ENCODE measurements at regions not wholly inside any gene's neighbourhood (a gene's known extent, or its start where the extent isn't known, plus 50 kb on each side); places are given as distances from the start of the nearest gene placed in this dataset.

DNA sequence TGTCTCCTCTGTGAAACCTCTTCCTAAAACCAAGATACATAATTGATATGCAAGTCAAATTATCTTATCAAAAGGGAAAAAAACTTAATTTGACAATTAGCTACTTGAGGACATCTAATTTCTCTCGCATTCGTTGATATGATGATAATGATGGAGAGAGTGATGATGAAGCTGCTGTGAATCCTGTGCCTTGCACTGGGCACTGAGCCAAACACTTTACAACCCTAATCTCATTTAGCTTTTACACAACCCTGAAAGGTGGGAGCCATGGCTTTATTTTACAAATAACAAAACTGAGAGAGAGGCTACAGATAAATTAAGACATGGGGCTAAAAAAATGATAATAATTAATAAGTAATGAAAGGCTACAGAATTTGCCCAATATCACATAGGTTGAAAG is 176.0 kb downstream of the NOC3L start:
- TF ChIP-seq POLR2A (IDR thresholded peaks at IDR 0.05; ENCODE audit: low read depth, low read length) (no peak), TAF1 (IDR thresholded peaks at IDR 0.05; ENCODE audit: borderline replicate concordance, low read depth, low read length) (no peak), POLR2AphosphoS5 (IDR thresholded peaks at IDR 0.05; ENCODE audit: low read depth, low read length) (no peak)
